GM12874 (cell line): ENCODE measurements at regions not wholly inside any gene's neighbourhood (a gene's known extent, or its start where the extent isn't known, plus 50 kb on each side); places are given as distances from the start of the nearest gene placed in this dataset.

Experiments
- TF ChIP-seq, protein P1 (sequence below): IDR thresholded peaks from 2 replicates; pipeline ENCODE4 v1.5.1; 2011; ENCODE audit warnings: low read depth, mild to moderate bottlenecking, control low read depth, low read length, moderate library complexity; ENCODE audit not compliant: insufficient read depth

DNA sequence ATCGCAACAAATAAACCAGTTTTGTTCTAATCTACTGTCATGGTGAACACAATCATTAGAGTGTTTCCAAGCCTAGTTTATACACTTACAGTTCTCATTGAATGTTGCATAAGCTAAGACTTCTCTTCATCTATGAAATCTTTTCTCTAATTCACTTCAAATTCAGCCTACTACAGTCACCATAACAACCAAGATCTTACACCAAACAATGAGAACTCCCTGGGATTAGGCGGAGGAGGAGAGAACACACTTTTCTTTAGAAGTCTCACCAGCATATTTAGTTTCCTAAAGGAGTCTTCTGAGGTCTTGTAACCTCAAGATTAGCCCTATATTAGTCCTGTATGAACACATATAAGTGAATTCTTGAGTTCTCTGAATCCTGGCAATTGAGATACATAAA lies 1889.7 kb downstream of the LRRC4C start:
- TF ChIP-seq, protein P1, sequence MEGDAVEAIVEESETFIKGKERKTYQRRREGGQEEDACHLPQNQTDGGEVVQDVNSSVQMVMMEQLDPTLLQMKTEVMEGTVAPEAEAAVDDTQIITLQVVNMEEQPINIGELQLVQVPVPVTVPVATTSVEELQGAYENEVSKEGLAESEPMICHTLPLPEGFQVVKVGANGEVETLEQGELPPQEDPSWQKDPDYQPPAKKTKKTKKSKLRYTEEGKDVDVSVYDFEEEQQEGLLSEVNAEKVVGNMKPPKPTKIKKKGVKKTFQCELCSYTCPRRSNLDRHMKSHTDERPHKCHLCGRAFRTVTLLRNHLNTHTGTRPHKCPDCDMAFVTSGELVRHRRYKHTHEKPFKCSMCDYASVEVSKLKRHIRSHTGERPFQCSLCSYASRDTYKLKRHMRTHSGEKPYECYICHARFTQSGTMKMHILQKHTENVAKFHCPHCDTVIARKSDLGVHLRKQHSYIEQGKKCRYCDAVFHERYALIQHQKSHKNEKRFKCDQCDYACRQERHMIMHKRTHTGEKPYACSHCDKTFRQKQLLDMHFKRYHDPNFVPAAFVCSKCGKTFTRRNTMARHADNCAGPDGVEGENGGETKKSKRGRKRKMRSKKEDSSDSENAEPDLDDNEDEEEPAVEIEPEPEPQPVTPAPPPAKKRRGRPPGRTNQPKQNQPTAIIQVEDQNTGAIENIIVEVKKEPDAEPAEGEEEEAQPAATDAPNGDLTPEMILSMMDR, result no peak

DNA sequence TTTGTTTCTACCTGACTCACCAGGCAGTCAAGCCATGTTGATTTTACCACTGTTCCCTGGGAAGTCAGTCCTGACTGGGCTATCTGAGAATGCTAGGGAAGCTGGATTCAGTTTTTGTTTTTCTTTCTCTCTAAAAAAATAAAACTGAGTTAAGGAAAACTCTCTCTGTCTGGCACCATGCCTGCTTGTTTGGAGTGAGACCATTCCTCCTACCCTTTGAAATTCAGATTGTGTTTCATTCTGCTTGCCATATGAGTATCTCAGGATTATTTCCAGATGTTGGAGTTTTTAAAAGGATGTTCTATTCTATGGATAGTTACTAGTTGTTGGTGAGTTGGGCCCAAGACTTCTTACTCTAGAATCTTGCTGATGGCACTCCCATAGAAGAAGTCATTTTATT lies 1917.0 kb downstream of the LRRC4C start:
- TF ChIP-seq, protein P1, result no peak

DNA sequence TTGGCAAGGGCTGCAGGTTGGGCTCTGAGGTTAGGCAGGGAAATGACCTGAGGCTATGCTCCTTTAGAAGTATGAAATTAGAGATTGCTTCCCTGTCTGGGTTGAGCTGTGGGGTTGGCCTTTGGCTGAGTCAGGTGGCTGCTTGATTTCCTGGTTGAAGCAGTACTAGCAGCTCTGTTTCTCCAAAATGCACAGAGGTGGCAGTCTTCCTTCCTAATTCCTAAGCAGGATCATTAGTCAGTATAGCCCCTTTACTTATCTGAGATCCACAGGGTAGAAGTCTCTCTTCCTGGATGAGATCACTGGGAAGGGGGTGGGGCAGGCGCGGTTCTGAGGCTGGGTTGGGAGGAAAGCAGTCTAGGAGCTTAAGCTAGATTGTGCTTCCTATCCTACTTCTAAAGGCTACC lies 1917.5 kb downstream of the LRRC4C start:
- TF ChIP-seq, protein P1, result no peak
